ENCODE measurements at regions not wholly inside any gene's neighbourhood (a gene's known extent, or its start where the extent isn't known, plus 50 kb on each side); places are given as distances from the start of the nearest gene placed in this dataset.

GRCh38 chr1:82858031-82858430 is 1057.3 kb downstream of the ADGRL2 start:
- no peak for TF ChIP-seq POLR2A (IDR thresholded peaks at IDR 0.05; ENCODE audit: low read depth, low read length)
- no peak for TF ChIP-seq RFX5 (IDR thresholded peaks at IDR 0.05; ENCODE audit: low read depth, low read length)
- TF ChIP-seq CTCF (conservative IDR thresholded peaks at IDR 0.05; ENCODE audit: low read depth, low read length): no peak
- no peak for TF ChIP-seq RCOR1 (IDR thresholded peaks at IDR 0.05; ENCODE audit: insufficient replicate concordance, low read length)
- no peak for TF ChIP-seq NFE2L2 (IDR thresholded peaks at IDR 0.05; ENCODE audit: low read depth, low read length)
- no peak for TF ChIP-seq BHLHE40 (IDR thresholded peaks at IDR 0.05; ENCODE audit: low read depth, low read length)
- TF ChIP-seq ELK1 (IDR thresholded peaks at IDR 0.05; ENCODE audit: borderline replicate concordance, low read depth, low read length): no peak
- no peak for TF ChIP-seq MAZ (IDR thresholded peaks at IDR 0.05; ENCODE audit: borderline replicate concordance, low read depth, low read length)
- no peak for TF ChIP-seq CEBPB (IDR thresholded peaks at IDR 0.05; ENCODE audit: low read depth, low read length)
- no peak for TF ChIP-seq RAD21 (IDR thresholded peaks at IDR 0.05; ENCODE audit: low read length)
- TF ChIP-seq USF2 (IDR thresholded peaks at IDR 0.05; ENCODE audit: low read depth, low read length): no peak
- TF ChIP-seq SMC3 (IDR thresholded peaks at IDR 0.05; ENCODE audit: low read depth, low read length): no peak
